MG63 (cell line): ENCODE measurements at regions not wholly inside any gene's neighbourhood (a gene's known extent, or its start where the extent isn't known, plus 50 kb on each side); places are given as distances from the start of the nearest gene placed in this dataset.

ENCODE experiments used
- DNase-seq: peaks from one replicate; pipeline ENCODE4 v3.0.0-alpha.2; 2020
- H3K27me3 ChIP-seq: fragments of 250-450 bp; sonication (Bioruptor Pico); 2 replicates; pipeline ENCODE4 v1.5.1; 2020; ENCODE audit warnings: mild to moderate bottlenecking, moderate library complexity
- H3K36me3 ChIP-seq: fragments of 250-450 bp; sonication (Bioruptor Pico); 2 replicates; pipeline ENCODE4 v1.5.1; 2020; ENCODE audit warnings: mild to moderate bottlenecking, moderate library complexity
- H3K4me3 ChIP-seq: fragments of 250-450 bp; sonication (Bioruptor Pico); 2 replicates; pipeline ENCODE4 v1.5.1; 2020; ENCODE audit warnings: mild to moderate bottlenecking, moderate library complexity
- H3K9me3 ChIP-seq: fragments of 250-450 bp; sonication (Bioruptor Pico); 2 replicates; pipeline ENCODE4 v1.5.1; 2020; ENCODE audit warnings: mild to moderate bottlenecking, moderate library complexity

DNA sequence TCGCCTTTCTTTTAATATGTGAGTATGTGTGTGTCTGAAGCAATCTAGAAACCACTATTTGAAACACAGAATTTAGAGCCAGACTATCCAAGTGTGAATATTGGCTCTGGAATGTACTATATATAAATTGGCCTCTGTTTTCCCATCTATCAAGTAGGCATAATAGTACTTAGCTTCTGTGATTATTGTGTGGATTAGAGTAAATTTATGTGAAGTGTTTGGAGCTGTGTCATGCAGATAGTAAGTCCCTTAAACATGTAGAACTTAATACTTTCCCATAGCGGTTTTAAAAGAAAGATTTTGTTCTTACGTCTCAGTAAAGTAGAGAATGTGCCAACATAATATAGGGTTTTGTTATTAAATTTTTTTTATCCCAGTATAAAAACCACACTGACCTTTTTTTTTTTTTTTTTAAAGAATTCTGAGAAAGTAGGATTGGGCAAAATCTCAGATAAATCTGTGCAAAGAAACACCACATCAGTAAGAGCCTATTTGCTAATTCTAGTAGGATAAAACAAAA lies 432.3 kb downstream of the RFC3 start:
- H3K4me3 ChIP-seq, result no peak overlapping the region
- no peak for DNase-seq
- no peaks in the 10 kb centered on the region for H3K27me3 ChIP-seq
- H3K9me3 ChIP-seq, result no peaks in the 10 kb centered on the region
- no peaks in the 10 kb centered on the region for H3K36me3 ChIP-seq

DNA sequence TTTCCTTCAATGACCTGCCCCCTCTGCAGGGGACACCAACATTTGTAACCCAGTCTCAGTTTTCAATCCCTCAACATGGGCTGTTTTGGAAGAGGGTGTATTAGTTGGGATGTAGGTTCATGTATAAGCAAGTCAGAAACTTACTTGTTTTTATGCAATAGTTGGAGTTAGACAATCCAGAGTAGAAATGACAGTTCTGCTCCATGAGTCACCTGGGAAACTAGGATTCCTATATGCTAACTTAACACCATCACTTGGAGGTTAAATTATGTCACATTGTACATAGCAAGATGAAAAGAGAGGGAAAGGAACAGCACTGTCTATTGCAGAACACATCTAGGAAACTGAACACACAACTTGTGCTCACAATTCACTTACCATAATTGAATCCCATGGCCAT lies 436.4 kb downstream of the RFC3 start:
- no peaks in the 10 kb centered on the region for H3K36me3 ChIP-seq
- no peak for DNase-seq
- no peaks in the 10 kb centered on the region for H3K9me3 ChIP-seq
- H3K4me3 ChIP-seq, result no peak overlapping the region
- H3K27me3 ChIP-seq, result no peaks in the 10 kb centered on the region

DNA sequence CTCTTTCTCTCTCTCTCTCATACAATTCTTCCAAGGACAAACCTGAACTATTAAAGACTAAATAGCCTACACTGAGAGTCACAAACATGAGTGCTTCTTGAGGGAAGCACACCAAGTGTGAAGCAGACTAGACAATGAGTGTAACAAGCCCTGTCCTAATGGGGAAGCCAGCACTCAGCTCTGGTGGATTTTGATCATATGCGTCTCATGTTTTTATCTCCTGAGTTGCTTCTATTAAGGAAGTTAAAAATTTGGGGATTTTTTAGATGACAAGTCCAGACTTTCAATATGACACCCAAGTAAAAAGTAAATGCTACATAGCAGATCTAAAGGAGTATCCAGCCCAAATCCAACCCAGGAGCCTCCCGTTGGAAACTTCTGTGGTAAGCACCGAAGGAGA lies 437.8 kb downstream of the RFC3 start:
- H3K9me3 ChIP-seq, result peaks cover 3% of the 10 kb centered on the region
- no peak overlapping the region for H3K4me3 ChIP-seq
- H3K36me3 ChIP-seq, result no peaks in the 10 kb centered on the region
- H3K27me3 ChIP-seq, result no peaks in the 10 kb centered on the region
- DNase-seq, result no peak

DNA sequence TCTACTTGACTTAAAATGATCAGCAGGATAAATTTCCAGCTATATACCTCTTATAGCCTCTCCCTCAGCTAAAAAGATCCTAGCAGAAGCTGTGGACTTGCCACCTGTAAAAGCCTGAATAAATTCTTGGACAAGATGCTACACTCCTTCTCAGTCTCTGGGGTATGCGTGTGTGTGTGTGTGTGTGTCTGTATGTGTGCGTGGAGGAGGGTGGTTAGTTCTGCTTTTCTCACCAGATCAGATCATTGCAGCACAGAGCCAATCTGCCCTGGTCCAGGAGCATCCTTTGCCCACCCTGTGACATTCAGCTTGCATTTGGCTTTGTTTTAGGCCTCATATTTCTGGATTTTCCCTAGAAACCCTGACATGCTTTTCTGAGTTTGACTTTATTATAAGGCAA lies 438.3 kb downstream of the RFC3 start:
- Histone ChIP-seq H3K4me3 (no peak overlapping the region), H3K9me3 (peaks cover 3% of the 10 kb centered on the region), H3K36me3 (no peaks in the 10 kb centered on the region), H3K27me3 (no peaks in the 10 kb centered on the region)
- DNase-seq, result no peak

DNA sequence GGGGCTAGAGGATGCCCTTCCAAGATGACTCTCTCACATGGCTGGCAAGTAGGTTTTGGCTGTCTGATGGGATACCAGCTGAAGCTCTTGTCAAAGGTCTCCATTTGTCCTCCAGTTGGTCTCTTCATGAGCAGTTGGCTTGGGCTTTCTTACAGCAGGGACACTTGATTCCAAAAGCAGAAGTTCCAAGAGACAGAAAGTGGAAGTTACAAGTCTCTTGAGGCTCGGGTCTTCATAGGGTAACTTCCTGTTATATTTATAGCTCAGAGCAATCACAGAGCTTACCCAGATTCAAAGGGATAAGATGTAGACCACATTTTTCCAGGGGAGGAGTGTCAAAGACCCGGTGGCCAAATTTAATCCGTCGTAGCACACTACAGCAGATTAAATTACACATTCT lies 440.0 kb downstream of the RFC3 start:
- no peaks in the 10 kb centered on the region for H3K27me3 ChIP-seq
- no peak overlapping the region for H3K4me3 ChIP-seq
- no peaks in the 10 kb centered on the region for H3K36me3 ChIP-seq
- no peak for DNase-seq
- peaks cover 3% of the 10 kb centered on the region for H3K9me3 ChIP-seq

DNA sequence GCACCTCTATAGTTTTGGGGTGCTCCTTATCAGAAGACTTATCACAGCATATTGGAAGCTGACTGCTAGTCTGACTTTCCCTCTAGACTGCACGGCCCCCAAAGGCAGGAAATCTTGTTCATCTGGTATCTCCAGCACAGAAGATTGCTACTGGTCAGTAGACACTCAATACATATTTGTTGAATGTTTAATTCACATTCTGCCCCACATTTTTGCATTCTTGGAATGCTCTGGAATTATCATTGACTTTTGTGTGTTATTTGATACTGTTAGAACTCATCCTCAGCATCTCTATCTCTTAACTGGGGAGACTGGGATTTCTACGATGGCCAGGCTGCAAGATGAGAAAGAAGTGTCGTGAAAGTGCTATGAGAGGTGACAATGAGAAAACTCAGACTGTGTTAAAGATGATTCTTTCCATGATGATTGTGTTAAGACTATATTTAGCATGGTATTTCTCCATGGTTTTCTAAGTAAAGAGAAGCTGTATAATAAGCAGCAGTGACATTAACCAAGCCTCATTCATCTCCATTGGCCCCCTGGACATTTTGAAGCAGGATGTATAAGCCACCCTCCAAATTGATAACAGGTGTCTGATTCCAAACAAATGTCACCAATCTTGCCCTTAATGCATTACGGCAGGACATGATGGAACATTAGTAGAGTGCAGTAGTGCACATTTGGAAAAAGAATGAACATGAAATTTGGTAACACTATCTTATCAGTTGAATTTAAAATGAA lies 440.9 kb downstream of the RFC3 start:
- peaks cover 3% of the 10 kb centered on the region for H3K9me3 ChIP-seq

DNA sequence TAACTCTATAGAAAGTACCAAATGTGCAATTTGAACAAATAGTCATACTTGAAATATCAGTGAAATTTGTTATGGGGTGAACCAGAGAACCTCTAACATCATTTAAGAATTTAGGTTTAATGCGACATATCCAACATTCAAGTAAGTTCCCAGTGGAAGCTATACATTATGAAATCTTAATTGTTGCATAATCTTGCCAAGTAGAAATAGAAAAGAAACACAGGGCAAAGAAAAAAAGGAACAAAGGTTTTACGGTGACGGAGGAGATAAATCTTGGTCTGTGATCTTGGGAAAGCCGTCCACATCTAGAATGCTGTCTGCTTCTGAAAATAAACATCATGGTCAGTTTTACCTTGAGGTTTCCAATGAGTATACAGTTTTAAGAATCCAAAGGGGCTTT lies 445.7 kb downstream of the RFC3 start:
- Histone ChIP-seq H3K36me3 (no peaks in the 10 kb centered on the region), H3K4me3 (no peak overlapping the region), H3K27me3 (no peaks in the 10 kb centered on the region), H3K9me3 (peaks cover 3% of the 10 kb centered on the region)
- DNase-seq, result no peak

More for the DNA sequence above, 440.9 kb downstream of the RFC3 start:
- no peaks in the 10 kb centered on the region for H3K27me3 ChIP-seq
- no peaks in the 10 kb centered on the region for H3K36me3 ChIP-seq
- no peak overlapping the region for H3K4me3 ChIP-seq
- DNase-seq, result no peak

DNA sequence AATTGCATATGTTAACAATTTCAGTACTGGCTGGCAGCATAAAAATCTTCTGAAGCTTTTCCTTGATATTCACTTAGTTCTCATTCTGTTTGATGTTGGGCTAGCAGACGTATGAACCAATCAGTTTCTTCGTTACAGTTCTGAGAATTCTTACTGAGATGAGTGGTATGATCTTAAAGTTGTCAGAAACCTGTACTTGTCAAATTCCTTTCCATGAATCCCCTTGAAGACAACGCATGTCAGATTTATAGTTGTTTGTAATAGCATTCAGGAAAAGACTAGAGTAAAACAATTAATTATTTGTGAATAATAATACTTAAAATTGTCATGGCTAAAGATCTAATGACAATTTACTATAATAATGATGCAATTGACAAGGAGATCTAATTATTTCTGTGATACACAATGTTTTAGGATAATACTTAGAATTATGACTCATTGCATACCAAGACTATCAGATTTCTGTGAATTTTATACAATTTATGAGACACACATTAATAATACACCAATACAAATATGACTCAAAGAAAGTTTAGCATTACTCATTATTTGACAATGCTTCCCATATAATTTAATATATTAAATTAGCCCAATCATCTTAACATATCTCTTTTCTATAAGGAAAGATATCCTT lies 447.2 kb downstream of the RFC3 start:
- DNase-seq, result no peak
- Histone ChIP-seq H3K27me3 (no peaks in the 10 kb centered on the region), H3K36me3 (no peaks in the 10 kb centered on the region), H3K9me3 (no peaks in the 10 kb centered on the region; the same call in none of the 2 replicates), H3K4me3 (no peak overlapping the region)

DNA sequence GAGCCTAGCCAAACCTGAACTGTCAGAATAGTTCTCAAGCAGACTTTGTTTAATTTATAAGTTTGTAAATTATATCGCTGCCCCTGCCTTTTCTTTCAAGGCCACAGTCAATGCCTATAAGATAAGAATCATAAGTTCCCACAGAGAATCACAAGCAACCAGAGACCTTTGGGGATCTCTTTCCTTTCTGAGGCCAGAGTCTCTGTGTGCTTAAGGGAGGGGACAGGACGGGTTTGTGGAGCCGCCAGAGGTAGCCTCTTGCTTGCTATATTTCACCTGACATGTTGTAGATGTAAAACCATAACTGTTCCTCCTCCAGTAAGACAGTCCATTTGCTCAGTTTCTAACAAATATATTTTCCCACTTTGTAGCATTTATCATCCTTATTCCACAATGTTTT lies 458.8 kb downstream of the RFC3 start:
- Histone ChIP-seq H3K4me3 (no peak overlapping the region), H3K27me3 (no peaks in the 10 kb centered on the region), H3K36me3 (no peaks in the 10 kb centered on the region), H3K9me3 (no peaks in the 10 kb centered on the region)
- no peak for DNase-seq

DNA sequence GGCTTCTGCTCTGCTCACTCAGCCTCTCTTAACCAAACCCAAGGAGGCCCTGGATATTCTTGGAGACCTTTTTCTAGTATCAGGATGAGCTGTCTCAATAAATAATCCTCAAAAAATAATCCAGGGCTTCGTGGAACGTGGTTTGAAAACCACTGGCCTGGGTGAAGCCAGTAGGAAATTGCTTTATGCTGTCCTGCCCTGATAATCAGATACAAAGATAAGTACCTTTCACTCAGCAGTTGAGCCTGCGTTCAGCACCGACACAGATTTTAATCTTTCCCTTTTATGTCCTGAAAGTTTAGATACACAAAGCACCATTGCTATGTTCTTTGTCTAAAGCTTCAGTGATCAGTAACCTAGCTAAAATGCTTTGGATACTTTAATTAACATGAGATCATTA lies 460.0 kb downstream of the RFC3 start:
- H3K9me3 ChIP-seq, result no peaks in the 10 kb centered on the region
- no peaks in the 10 kb centered on the region for H3K27me3 ChIP-seq
- H3K36me3 ChIP-seq, result no peaks in the 10 kb centered on the region
- no peak for DNase-seq
- H3K4me3 ChIP-seq, result no peak overlapping the region

DNA sequence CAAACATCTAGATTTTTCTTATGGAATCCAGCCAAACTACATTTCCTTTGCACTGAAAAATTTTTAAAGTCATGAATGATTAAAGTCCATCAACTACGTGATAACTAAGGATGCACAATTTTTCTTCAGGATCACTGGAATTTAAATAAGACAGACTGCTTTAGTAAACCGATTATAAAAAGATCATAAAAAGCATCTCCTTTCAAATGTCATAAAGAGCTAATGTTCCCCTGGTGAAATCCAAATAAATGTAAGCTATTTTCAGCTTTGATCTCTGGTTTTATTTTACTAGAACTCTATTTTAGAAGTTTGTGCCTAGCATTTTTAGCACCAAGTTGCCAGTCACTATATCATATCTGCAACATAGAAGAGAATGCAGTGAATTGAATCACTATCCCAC lies 460.8 kb downstream of the RFC3 start:
- no peak for DNase-seq
- Histone ChIP-seq H3K4me3 (no peak overlapping the region), H3K9me3 (peaks cover 8% of the 10 kb centered on the region), H3K36me3 (no peaks in the 10 kb centered on the region), H3K27me3 (no peaks in the 10 kb centered on the region)

DNA sequence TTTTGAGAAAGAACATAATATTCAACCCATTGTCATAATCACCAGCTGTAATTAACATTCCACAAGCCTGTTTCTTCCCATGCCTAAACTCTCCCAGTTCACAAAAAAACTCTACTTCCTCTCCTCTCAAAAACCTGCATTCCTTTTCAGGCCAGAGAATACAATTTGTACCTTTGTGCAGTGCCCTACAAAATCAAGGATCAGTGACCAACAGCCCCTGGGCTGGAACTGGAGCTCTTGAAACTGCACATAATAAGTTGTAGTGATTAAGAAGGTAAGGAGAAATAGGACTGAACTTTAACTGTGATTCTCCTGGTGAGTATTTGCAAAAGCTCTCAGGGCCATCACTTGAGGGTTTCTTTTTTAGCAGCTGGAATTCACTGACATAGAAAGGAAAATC lies 472.7 kb downstream of the RFC3 start:
- DNase-seq, result no peak
- no peaks in the 10 kb centered on the region for H3K9me3 ChIP-seq

DNA sequence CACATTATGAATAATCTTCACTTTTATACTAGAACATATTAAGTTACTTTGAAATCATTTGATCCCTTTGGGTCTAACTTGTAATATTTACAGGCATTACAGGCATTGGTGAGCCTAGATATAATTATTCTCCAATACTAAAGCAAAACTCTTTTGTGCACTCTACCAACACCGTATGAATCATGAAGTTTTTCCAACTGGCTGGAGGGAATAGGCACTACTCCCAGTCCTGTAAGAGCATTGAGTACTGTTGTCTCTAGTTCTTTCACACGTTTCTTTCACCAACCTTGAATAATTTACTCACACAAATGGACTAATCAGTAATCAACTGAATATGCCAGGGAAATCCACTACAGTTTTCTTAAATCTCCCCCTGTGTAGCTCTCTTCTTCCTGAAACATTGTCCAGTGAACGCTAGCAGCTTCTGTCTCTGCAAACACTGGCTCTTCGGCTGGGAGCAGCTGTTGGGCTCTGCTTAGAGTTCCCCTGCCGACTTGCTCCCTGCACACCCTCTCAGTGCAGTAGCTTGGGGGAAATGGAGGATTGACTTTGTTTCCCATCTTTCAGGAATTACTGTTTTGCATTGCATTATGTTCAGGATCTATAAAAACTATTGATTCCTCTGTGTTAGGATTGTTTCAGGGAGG lies 476.7 kb downstream of the RFC3 start:
- Histone ChIP-seq H3K27me3 (no peaks in the 10 kb centered on the region), H3K4me3 (peak overlapping the region; percentile 14), H3K9me3 (no peaks in the 10 kb centered on the region), H3K36me3 (no peaks in the 10 kb centered on the region)
- peak; percentile 12 for DNase-seq

More for the DNA sequence above, 472.7 kb downstream of the RFC3 start:
- Histone ChIP-seq H3K27me3 (no peaks in the 10 kb centered on the region), H3K36me3 (no peaks in the 10 kb centered on the region), H3K4me3 (no peak overlapping the region)

DNA sequence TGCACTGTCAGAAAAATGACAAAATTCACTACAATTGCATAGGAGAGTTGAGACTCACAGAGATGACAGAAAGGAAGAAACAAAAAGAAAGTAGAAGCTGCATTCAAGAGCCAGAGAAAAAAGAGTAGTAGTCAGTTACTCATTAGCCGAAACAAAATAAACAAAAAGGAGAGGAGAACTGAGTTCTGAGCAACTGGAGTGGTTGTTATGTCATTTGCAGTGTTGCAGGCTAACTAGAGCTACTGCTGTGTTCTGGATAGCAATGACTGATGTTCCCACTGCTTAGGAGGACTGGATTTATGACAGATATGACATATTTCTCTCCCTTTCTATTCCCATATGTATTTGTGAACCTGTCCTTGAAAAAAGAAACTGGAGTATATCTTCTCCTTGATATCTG lies 482.6 kb downstream of the RFC3 start:
- H3K27me3 ChIP-seq, result no peaks in the 10 kb centered on the region
- H3K4me3 ChIP-seq, result peak overlapping the region; percentile 29
- no peak for DNase-seq
- H3K9me3 ChIP-seq, result peaks cover 4% of the 10 kb centered on the region; the same call in 1 of the 2 replicates
- no peaks in the 10 kb centered on the region for H3K36me3 ChIP-seq

DNA sequence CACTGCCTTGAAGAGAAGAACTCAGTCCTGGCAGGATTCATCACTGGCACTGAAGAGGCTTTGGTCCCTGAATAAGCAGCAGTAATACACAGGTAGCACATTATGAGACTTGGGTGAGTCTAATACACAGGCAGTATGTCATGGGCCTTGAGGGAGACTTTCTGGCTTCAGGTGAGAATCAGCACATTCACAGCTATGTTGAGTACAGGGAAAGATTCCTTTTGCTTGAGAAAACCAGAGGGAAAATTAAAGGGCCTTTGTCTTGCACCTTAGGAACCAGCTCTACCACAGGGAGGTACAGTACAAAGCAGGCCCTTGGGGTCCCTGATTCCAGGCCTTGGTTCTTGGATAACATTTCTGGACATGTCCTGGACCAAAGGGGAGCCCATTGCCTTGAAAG lies 484.6 kb downstream of the RFC3 start:
- DNase-seq, result no peak
- Histone ChIP-seq H3K36me3 (no peaks in the 10 kb centered on the region), H3K4me3 (no peak overlapping the region), H3K9me3 (peaks cover 4% of the 10 kb centered on the region; the same call in 1 of the 2 replicates), H3K27me3 (no peaks in the 10 kb centered on the region)

DNA sequence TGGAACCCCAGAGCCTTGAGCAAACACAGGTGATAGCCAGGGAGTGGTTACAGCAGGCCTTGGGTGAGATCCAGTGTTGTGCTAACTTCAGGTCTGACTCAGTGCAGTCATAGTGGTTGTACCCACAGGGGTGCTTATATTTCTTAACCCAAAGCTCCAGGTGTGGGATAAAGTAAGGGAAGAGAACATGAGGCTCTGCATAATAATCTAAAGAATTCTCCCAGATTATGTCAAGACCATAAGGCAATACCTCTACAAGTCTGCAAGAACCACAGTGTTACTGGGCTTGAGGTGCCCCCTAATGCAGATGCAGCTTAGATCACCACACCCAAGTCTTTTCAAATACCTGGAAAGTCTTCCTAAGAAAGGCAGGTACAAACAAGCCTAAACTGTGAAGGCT lies 485.4 kb downstream of the RFC3 start:
- no peak for DNase-seq
- peaks cover 4% of the 10 kb centered on the region; the same call in 1 of the 2 replicates for H3K9me3 ChIP-seq
- no peaks in the 10 kb centered on the region for H3K36me3 ChIP-seq
- H3K4me3 ChIP-seq, result no peak overlapping the region
- no peaks in the 10 kb centered on the region for H3K27me3 ChIP-seq

DNA sequence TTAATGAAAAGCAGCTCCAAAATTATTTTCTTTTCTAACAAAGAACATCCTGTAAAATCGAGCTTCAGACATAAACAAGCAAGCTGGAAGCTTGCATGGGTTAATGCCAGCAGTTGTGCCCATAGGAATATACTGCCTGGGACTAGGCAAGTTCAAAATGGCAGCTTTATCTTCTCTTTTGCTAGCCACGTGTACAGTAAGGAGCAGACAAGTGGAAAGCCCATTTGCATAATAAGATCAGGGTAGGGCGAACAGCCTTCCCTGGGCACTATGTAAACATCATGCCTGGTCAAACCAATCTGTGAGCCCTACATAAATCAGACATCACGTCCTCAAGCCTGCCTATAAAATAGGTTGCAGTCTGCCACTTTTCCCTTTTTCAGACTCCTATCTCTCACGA lies 489.7 kb downstream of the RFC3 start:
- no peaks in the 10 kb centered on the region for H3K36me3 ChIP-seq
- H3K4me3 ChIP-seq, result no peak overlapping the region
- no peaks in the 10 kb centered on the region for H3K27me3 ChIP-seq
- no peak for DNase-seq
- peaks cover 4% of the 10 kb centered on the region; the same call in 1 of the 2 replicates for H3K9me3 ChIP-seq
